Activated CD4-positive, CD25-positive, alpha-beta regulatory T cell treated with anti-CD3 and anti-CD28 coated beads, Interleukin-2, amount 50 U/mL, for 24 hours (primary cell): ENCODE measurements at regions not wholly inside any gene's neighbourhood (a gene's known extent, or its start where the extent isn't known, plus 50 kb on each side); places are given as distances from the start of the nearest gene placed in this dataset.

Source experiments
- ATAC-seq, 2 donors: fragments of 150-1000 bp; cut with Tn5 transposase; one replicate each; pipeline ENCODE4 v1.10.0; 2021; ENCODE audit warnings: mild to moderate bottlenecking in 1 of 2, moderate library complexity in 1 of 2

DNA sequence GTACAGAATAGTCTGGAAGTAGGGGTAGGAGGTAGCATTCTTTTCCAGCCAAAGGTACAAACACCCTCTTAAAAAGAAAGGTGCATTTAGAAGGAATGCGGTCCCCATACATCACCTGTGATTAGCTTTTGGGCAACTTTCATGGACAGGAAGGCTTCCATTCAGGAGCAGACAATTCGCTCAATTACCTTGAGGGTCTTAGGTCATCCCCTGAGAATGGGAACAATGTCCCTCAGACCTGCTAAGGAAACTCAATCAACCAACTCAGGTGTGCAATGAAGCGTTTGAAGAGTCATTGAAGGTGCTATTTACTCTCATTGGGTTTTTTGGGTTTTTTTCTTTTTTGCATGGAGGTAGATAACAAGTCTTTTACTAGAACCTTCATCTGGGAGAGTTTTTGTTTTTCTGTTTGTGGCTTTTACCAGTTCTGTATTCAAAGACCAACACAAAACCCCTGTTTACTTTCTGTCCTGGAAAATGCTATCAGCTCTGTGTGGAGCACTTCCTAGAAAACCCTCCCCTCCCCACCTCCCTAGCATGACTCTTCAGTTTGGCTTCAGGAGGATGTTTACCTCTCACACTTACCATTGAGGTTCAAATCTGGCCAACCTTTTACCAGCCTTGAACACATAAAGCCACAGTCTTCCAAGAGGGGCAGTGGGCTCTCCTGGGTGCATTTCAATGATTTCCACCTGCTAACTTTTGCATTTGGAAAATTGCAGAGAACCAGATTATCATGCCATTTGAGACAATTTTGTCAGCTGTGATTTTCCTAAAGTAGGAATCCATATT lies 271.2 kb upstream of the PRDM1 start:
- ATAC-seq: no peak

GRCh38 chr6:105810922-105811482 lies 275.1 kb upstream of the PRDM1 start:
- ATAC-seq: no peak

- ATAC-seq: peak; percentile 91 to 93
Measured at GRCh38 chr6:105810105-105810921, 275.8 kb upstream of the PRDM1 start.

GRCh38 chr6:105808571-105808970 lies 277.6 kb upstream of the PRDM1 start:
- ATAC-seq: no peak

DNA sequence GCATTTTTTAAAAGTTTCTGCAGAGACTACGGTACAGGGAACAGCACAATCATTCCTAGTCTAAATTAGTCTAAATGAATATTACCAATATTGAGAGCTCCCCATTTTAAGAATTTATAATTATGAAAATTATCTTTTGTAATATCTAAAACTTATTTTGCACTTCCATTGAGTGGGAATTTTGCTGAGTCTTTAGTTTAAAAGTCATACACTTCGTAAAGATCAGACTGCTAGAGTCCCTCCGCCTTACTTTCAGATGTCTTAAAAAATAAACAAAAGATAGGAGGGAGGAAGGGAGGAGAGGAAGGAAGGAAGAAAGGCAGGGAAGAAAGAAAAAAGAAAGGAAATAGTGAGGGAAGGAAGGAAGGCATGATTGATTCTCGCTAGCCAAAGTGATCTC lies 278.2 kb upstream of the PRDM1 start:
- no peak for ATAC-seq

DNA sequence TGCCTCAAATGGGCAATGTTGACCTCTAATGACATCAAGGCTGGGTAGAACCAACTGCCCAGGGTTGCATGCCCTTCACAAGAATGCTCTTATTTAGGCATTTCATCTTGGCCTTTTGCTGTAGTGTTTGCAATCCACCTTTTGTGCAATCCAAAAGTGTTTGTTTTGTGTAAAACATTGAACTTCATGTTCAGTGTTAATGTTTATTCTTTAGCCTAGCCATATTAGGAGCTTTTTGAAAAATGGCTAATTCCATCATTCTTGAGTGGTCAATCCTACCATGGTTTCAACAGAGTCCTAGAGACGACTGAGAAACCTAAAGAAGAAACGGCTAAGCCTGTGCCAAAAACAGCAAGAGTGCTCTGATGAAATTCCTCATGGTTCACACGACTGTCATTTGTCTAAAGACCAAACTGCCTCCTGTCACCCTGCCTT lies 279.6 kb upstream of the PRDM1 start:
- ATAC-seq: no peak

DNA sequence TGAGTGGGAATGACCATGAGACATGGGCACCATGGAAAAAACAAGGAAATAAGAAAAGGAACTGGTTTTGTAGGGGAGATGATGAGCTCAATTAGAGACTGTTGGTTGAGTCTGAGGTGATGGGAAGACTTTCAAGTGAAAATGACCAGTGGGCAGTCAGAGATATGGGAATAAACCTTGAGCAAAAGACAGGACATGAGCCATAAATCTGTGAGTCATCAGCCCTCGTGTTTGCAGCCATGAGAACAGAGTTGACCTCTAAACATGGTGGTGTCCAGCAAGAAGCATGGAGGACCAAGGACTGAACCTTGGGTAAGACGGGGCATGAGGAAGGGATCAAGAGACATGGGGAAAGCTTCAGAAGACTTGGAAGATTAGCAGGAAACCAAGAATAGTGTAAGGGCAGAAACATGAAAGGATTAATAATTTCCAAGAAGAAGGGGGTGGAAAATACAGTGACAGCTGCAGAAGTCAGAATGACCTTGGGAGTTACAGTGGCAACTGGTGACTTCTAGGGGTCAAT lies 280.6 kb upstream of the PRDM1 start:
- no peak for ATAC-seq

DNA sequence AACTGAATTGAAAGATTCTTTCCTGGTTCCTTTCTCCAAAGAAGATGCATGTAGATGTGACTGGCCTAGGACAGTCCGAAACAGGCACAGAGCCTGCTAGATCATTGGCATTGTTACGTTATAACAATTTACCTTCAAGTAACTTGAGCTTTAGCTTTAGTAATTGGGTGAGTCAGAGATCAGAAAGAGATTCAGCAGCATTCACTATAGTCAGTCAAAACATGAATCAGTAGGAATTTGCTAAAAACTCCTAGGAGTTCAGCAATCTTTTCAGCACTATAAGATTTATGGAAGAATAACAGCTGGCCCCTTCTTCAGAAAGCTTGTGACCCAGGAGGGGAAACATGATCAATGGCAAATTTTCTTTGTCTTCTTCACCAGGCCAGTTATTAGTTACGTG lies 281.7 kb upstream of the PRDM1 start:
- no peak for ATAC-seq

- no peak for ATAC-seq
Measured at GRCh38 chr6:105804000-105804399, 282.1 kb upstream of the PRDM1 start.

DNA sequence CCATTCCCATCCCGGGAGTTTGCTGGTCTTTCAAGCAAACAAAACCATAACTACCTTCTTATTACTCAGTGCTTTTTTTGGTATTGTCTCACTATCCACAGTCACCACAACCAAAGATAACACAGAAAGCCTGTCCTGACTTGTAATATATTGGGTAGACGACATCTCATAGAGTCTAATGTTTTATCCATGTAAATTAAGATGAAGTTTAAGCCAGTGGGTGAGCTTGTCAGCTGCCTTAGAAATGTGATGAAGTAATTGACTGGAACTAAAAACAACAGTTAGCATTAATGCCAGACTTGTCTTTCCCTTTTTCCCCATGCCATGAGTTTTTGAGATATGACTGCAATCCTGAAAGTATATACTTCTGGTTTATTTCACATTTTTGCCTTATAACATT lies 282.7 kb upstream of the PRDM1 start:
- no peak for ATAC-seq

DNA sequence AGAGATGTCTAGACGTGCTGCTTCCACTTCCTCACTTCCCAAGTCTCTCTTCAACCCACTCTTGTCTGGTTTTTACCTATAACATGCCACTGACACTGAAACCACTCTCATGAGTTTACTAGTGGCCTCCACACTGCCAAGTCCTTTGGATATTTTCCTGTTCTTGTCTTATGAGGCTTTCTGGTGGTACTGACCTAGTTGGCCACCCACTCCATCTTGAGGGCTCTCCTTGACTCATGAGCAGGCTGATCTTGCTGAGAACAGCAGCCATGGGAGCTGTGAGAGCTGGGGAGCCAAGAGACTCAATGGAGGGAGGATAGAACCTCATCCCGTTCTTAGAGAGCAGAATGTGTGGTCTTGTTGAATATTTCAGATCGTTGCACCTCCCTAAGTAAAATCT lies 283.4 kb upstream of the PRDM1 start:
- no peak for ATAC-seq

DNA sequence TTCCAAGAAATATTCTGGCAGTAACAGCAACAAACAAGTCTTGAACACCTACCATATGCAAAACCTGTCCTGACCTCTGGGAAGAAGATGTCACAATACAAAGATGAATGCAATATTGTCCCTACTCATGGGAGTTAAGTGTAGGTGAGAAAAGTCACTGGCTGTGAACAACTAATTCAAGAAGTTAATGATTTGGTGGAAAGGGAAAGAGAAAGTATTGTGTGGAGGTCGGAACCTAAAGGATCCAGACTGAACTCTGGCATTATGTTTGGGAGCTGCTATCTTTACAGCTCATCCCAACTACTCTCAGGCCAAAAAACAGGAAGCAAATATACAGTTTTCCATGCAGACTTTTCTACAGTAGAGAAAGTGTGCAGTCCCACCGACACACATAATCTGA lies 285.3 kb upstream of the PRDM1 start:
- ATAC-seq: no peak

GRCh38 chr6:105800398-105800797 lies 285.7 kb upstream of the PRDM1 start:
- peak in 1 of 2 donors; percentile 52 for ATAC-seq

DNA sequence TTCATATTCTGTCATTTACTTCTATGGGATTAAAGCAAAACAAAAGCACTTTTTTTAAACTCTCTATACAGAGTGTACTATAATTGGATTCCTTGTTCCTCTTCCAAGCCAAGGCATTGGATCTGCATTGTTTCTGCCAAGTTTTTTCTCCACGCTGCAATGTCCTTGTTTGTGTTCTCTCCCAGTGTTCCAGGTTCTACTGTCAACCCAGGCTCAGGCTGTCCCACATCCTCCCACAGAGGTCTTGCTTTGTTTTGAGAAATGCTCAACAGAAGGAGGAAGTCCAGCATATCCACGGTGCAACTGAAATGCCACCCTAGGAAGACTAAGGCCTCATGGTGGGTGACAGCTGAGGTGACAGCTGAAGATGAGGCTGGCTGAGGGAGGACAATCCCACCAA lies 287.1 kb upstream of the PRDM1 start:
- no peak for ATAC-seq

GRCh38 chr6:105797983-105798453 lies 288.1 kb upstream of the PRDM1 start:
- no peak for ATAC-seq

- no peak for ATAC-seq
Measured at GRCh38 chr6:105797286-105797979, 288.7 kb upstream of the PRDM1 start.

DNA sequence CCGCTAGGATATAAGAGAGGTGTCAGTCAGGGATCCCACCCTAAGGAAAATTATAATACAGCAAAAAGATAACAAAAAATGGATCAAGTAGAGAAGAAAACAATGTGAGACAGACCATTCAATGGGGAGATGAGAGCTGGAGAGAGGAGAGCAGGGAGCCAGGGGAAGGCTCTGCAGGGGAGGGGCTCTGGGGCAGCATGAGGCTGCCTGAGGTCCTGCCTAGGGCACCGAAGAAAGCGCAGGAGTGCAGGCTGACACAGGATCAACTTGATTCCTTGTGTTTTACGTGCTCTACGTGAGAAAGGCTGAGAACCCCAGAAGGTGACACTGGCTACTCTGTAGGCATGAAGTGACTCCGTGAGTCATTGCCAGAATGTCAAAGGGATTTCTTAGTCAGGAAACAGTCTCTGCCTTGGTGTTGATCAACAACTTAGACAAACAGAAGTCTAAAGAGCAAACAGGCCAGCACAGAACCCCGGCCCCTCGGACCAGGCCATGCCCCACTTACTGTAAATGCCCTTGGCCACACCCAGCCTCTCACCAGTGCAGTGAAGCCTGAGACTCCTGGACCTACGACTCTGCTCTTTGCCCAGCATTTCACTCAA lies 290.1 kb upstream of the PRDM1 start:
- peak; percentile 34 to 67 for ATAC-seq

DNA sequence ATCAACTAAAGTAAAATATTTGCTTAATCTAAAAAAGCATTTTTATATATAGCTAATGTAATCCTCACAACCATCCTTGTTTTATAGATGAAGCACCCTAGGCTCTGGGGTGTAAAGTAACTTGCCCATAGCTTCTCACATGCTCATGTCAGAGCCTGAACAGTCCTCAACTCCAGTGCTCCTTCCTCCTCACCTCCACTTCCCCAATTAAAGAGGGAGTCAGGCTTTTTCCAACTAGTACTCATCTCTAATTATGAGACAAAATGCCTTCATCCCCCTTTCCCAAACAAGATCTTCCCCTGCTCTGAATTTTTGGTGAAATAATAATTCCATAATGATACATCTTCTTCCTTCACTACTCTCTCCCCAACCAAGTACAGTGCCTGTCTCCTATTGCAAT lies 290.8 kb upstream of the PRDM1 start:
- no peak for ATAC-seq

DNA sequence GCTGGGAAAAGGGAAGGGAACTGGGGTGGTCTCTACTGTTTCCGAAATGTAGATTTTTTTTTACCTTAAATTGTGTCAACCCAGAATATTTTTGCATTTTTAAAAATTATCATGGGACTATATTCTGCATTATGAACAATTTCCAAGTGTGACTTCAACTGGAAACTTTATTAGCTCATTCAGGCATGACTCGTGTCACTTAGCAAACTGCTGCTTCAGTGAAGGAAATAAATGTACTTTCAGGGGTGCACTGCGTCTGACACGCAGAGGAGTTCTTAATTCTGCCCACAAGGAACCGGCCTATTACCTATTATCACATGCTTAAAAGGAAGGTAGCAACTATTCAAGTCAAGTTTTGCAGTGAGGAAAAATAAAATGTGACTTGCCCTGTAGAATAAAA lies 291.3 kb upstream of the PRDM1 start:
- peak; percentile 30 to 61 for ATAC-seq

DNA sequence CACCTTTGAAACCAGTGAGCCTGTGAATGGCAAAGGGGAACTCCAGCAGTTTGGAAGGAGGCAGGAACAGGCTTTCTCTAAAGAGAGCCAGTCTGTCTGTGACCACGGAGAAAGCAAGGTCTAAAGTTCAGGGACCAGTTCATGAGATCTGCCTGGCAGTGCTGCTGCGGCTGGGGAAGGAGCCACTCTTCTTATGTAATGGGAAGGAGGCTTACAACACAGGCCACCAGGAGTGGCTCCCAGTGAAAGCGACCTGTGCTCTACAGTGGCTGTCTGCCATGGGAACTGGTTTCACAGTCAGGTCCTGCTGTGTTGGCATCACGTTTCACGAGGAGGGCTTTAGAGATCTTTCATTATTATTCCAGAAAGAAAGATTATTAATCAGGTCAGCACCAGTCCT lies 291.9 kb upstream of the PRDM1 start:
- no peak for ATAC-seq

DNA sequence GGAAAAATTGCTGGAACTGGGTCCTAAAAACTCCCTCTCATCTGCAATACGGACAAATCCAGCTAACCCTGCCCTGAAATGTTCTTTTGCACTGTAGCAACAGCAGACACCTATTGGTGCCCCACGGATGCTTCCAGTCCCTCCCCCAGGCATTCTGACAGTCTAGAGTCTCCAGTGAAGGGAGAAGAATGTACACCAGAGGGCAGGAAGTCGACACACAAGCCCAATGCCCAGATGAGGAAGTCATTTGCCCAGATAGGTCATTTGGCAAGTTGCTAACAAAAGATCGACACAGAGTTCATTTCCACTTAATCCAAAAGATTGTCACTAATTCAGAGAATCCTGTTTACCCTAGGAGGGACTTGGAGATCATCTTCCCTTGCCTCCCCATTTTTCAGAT lies 293.0 kb upstream of the PRDM1 start:
- ATAC-seq: no peak

GRCh38 chr6:105791583-105792318 lies 294.4 kb upstream of the PRDM1 start:
- ATAC-seq: no peak
